Pancreas (tissue), 10 donors: ENCODE measurements at regions not wholly inside any gene's neighbourhood (a gene's known extent, or its start where the extent isn't known, plus 50 kb on each side); places are given as distances from the start of the nearest gene placed in this dataset.
"Not testable (repeated sequence)": the region's sequence is repeated elsewhere in the genome, so short reads cannot be mapped to it uniquely, and the experiment has no call there.

Experiments used
- ATAC-seq, 4 donors: fragments of 200-7000 bp; cut with Tn5 transposase; one replicate each; pipeline versions ENCODE4 v1.8.0 to v1.9.1; 2020; ENCODE audit warnings: mild to moderate bottlenecking in 4 of 4, moderate library complexity in 4 of 4
- DNase-seq, 6 donors: peaks; one replicate each; pipeline ENCODE4 v3.0.0-alpha.2; 2020
- FAIRE-seq: peaks from 2 replicates; lab custom pipeline; 2012; peaks lifted over from hg19 to GRCh38; lab: Jason Lieb, UNC
- H3K27ac ChIP-seq, 4 donors: fragments of 200-600 bp; sonication (generic); 1 replicate in 3 of 4; 2 replicates in 1 of 4; pipeline versions ENCODE4 v1.5.0 to v1.8.0; 2020
- H3K27me3 ChIP-seq, 4 donors: fragments of 200-600 bp; one replicate each; pipeline ENCODE4 v1.8.0; 2021
- H3K36me3 ChIP-seq, 3 donors: fragments of 200-600 bp; sonication (generic) in 1 of 3; one replicate each; pipeline versions ENCODE4 v1.5.0 to v1.8.0; 2020 to 2021
- H3K4me1 ChIP-seq, 3 donors: fragments of 200-600 bp; one replicate each; pipeline ENCODE4 v1.8.0; 2021
- H3K4me3 ChIP-seq, 4 donors: fragments of 200-600 bp; sonication (generic) in 2 of 4; one replicate each; pipeline versions ENCODE4 v1.5.0 to v1.8.0; 2020 to 2021
- H3K9me3 ChIP-seq, 4 donors: fragments of 200-600 bp; one replicate each; pipeline ENCODE4 v1.8.0; 2021
- CTCF ChIP-seq, 4 donors: fragments of 200-600 bp; sonication (generic) in 3 of 4; IDR thresholded peaks; one replicate each; pipeline versions ENCODE4 v1.5.0 to v1.8.0; 2021; ENCODE audit warnings: antibody characterized with exemption in 4 of 4
- WGBS, 2 donors: extraction: QIAGEN DNeasy Blood & Tissue Kit; methylation state at CpG; one replicate each; pipeline ENCODE4 v1.1.7; 2013; 5-methylcytosine and 5-hydroxymethylcytosine counted together
- intact Hi-C, 3 donors: fragments of 100-400 bp; cut with DNase I; formaldehyde crosslinking; loops; one replicate each; pipeline versions ENCODE4 v1.11.1 to v1.14.2; 2022
- donor health status: healthy with polysubstance abuse.
- donor health status: DM: no; HTN: no; CAD: no; lungs with moderate emphysema.
- donor health status: DM: no; HTN: no; CAD: no.
- donor health status: control.
- donor health status: control.
- donor health status: Bipolar disorder and iron deficiency.
- donor health status: DM: yes; HTN: yes; CAD: no.
- donor health status: DM: no; HTN: no; CAD: no.
- donor health status: DM: no; HTN: no; CAD: no.
- donor health status: DM: yes; HTN: yes; CAD: no.

GRCh38 chr9:88628114-88628513, 93.1 kb downstream of the NXNL2 start:
- Histone ChIP-seq H3K9me3 (no peaks in the 10 kb centered on the region), H3K27ac (no peak overlapping the region), H3K4me3 (no peak overlapping the region), H3K4me1 (no peaks in the 10 kb centered on the region), H3K27me3 (no peaks in the 10 kb centered on the region), H3K36me3 (no peaks in the 10 kb centered on the region)
- no peak for ATAC-seq
- no peak for TF ChIP-seq CTCF (IDR thresholded peaks at IDR 0.05)
- FAIRE-seq = peak; percentile 26
- 88 to 94% methylated on average over 2 of the region's 2 CpGs for WGBS, 2 donors
- no peak for DNase-seq
- intact Hi-C loops = no loop called here

- intact Hi-C loops = no loop called here
- TF ChIP-seq CTCF (IDR thresholded peaks at IDR 0.05) = no peak
- H3K9me3 ChIP-seq = no peaks in the 10 kb centered on the region
- H3K4me1 ChIP-seq = no peaks in the 10 kb centered on the region
- FAIRE-seq = no peak
- H3K27me3 ChIP-seq = no peaks in the 10 kb centered on the region
- ATAC-seq = no peak
- no peak for DNase-seq
- no peak overlapping the region for H3K27ac ChIP-seq
- no peak overlapping the region for H3K4me3 ChIP-seq
- H3K36me3 ChIP-seq = no peaks in the 10 kb centered on the region
These were observed 93.8 kb downstream of the NXNL2 start for GRCh38 chr9:88628811-88629210.

GRCh38 chr9:88630574-88630973, 95.6 kb downstream of the NXNL2 start:
- H3K27me3 ChIP-seq, H3K36me3 ChIP-seq, intact Hi-C loops, H3K27ac ChIP-seq, ATAC-seq, H3K4me3 ChIP-seq, DNase-seq, H3K9me3 ChIP-seq, FAIRE-seq, H3K4me1 ChIP-seq: not testable (repeated sequence)
- 52 to 83% methylated on average over 3 of the region's 3 CpGs for WGBS, 2 donors

GRCh38 chr9:88635151-88635550, 100.2 kb downstream of the NXNL2 start:
- H3K4me3 ChIP-seq = no peak overlapping the region
- TF ChIP-seq CTCF (IDR thresholded peaks at IDR 0.05) = no peak
- intact Hi-C loops = no loop called here
- no peaks in the 10 kb centered on the region for H3K27me3 ChIP-seq
- no peak overlapping the region for H3K27ac ChIP-seq
- FAIRE-seq (no peak), DNase-seq (no peak), ATAC-seq (no peak)
- H3K4me1 ChIP-seq = no peaks in the 10 kb centered on the region
- H3K9me3 ChIP-seq = no peaks in the 10 kb centered on the region
- no peaks in the 10 kb centered on the region for H3K36me3 ChIP-seq

GRCh38 chr9:88641456-88642240, 106.7 kb downstream of the NXNL2 start:
- DNase-seq (no peak), FAIRE-seq (no peak), ATAC-seq (no peak)
- intact Hi-C loops = no loop called here
- WGBS, 2 donors = 61 to 78% methylated on average over 4 of the region's 4 CpGs
- Histone ChIP-seq H3K4me1 (no peaks in the 10 kb centered on the region), H3K27ac (no peak overlapping the region), H3K36me3 (no peaks in the 10 kb centered on the region), H3K9me3 (no peaks in the 10 kb centered on the region), H3K27me3 (no peaks in the 10 kb centered on the region), H3K4me3 (no peak overlapping the region)
- no peak for TF ChIP-seq CTCF (IDR thresholded peaks at IDR 0.05)
